ENCODE measurements at regions not wholly inside any gene's neighbourhood (a gene's known extent, or its start where the extent isn't known, plus 50 kb on each side); places are given as distances from the start of the nearest gene placed in this dataset.

DNA sequence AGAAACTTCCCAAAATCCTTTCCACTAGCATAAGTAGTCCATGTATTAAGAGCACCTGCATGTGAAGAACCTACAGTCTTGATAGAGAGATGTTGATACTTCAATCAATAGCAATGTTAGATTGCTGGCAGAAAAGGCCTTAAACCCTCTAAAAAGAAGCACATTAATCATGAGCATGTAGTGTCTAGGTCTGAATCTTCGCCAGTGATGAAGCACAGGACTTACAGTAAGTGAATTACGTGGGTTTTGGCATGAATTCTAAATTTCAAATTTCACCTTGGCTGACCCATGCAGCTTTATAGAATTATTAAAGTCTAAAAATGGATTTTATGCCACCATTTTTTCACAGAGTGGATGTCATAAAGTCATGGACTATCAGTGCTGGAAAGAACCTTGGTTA lies 791.6 kb upstream of the NOVA1 start:
- TF ChIP-seq, protein P1, sequence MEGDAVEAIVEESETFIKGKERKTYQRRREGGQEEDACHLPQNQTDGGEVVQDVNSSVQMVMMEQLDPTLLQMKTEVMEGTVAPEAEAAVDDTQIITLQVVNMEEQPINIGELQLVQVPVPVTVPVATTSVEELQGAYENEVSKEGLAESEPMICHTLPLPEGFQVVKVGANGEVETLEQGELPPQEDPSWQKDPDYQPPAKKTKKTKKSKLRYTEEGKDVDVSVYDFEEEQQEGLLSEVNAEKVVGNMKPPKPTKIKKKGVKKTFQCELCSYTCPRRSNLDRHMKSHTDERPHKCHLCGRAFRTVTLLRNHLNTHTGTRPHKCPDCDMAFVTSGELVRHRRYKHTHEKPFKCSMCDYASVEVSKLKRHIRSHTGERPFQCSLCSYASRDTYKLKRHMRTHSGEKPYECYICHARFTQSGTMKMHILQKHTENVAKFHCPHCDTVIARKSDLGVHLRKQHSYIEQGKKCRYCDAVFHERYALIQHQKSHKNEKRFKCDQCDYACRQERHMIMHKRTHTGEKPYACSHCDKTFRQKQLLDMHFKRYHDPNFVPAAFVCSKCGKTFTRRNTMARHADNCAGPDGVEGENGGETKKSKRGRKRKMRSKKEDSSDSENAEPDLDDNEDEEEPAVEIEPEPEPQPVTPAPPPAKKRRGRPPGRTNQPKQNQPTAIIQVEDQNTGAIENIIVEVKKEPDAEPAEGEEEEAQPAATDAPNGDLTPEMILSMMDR (IDR thresholded peaks at IDR 0.05; ENCODE audit: low read depth, low read length, poor library complexity, severe bottlenecking) = no peak
- no peak for TF ChIP-seq EZH2phosphoT487 (IDR thresholded peaks at IDR 0.05; ENCODE audit: borderline replicate concordance, low read length)

Measured in DOHH2 (cell line).